WTC11 (cell line): ENCODE measurements at regions not wholly inside any gene's neighbourhood (a gene's known extent, or its start where the extent isn't known, plus 50 kb on each side); places are given as distances from the start of the nearest gene placed in this dataset.

ENCODE experiments used
- ATAC-seq: fragments of 200-7000 bp; cut with Tn5 transposase; 2 replicates; pipeline ENCODE4 v1.10.0; 2021; ENCODE audit warnings: mild to moderate bottlenecking, moderate library complexity
- CTCF ChIA-PET: fragments of 300-600 bp; sonication (Branson Sonifier 250); formaldehyde crosslinking; loops from one replicate; lab custom pipeline; 2021; ENCODE audit warnings: antibody characterized with exemption; lab: Charles Lee
- POLR2A ChIA-PET: fragments of 350-600 bp; sonication (Branson Sonifier 250); formaldehyde crosslinking; loops from one replicate; lab custom pipeline; 2021; ENCODE audit warnings: antibody characterized with exemption; lab: Charles Lee
- DNase-seq: peaks from one replicate; pipeline ENCODE4 v3.0.0; 2021; ENCODE audit warnings: low spot score
- H3K27ac Mint-ChIP-seq: 2 replicates; pipeline ENCODE4 v1.8.0; 2021; ENCODE audit warnings: mixed read lengths
- H3K27me3 Mint-ChIP-seq: 2 replicates; pipeline ENCODE4 v1.8.0; 2021; ENCODE audit warnings: low read depth, mild to moderate bottlenecking, moderate library complexity, mixed read lengths
- H3K36me3 Mint-ChIP-seq: 2 replicates; pipeline ENCODE4 v1.8.0; 2021; ENCODE audit warnings: mixed read lengths
- H3K4me1 Mint-ChIP-seq: 2 replicates; pipeline ENCODE4 v1.8.0; 2022; ENCODE audit warnings: mixed read lengths
- H3K4me3 Mint-ChIP-seq: 2 replicates; pipeline ENCODE4 v1.8.0; 2021; ENCODE audit warnings: mild to moderate bottlenecking, moderate library complexity, mixed read lengths
- H3K9me3 Mint-ChIP-seq: 2 replicates; pipeline ENCODE4 v1.8.0; 2021; ENCODE audit warnings: mixed read lengths
- E2F1 ChIP-seq: sonication (generic); formaldehyde crosslinking; IDR thresholded peaks from 2 replicates; pipeline ENCODE4 v1.8.0; 2022; ENCODE audit warnings: mild to moderate bottlenecking, missing genetic modification reagents
- ERG ChIP-seq: fragments of 250-450 bp; sonication (Bioruptor Pico); IDR thresholded peaks from 2 replicates; pipeline ENCODE4 v1.8.0; 2021; ENCODE audit warnings: mild to moderate bottlenecking
- ESRRA ChIP-seq: sonication (generic); formaldehyde crosslinking; IDR thresholded peaks from 2 replicates; pipeline ENCODE4 v1.8.1; 2022; ENCODE audit warnings: mild to moderate bottlenecking, missing genetic modification reagents, borderline replicate concordance
- FOXK1 ChIP-seq: sonication (generic); formaldehyde crosslinking; IDR thresholded peaks from 2 replicates; pipeline ENCODE4 v1.8.0; 2022; ENCODE audit warnings: mild to moderate bottlenecking, moderate library complexity, missing genetic modification reagents
- IRF2 ChIP-seq: sonication (generic); formaldehyde crosslinking; IDR thresholded peaks from 2 replicates; pipeline ENCODE4 v1.8.0; 2022; ENCODE audit warnings: low read depth, missing genetic modification reagents, borderline replicate concordance
- KAT7 ChIP-seq: sonication (generic); formaldehyde crosslinking; IDR thresholded peaks from 2 replicates; pipeline ENCODE4 v1.8.1; 2023; ENCODE audit warnings: missing genetic modification reagents, mild to moderate bottlenecking, borderline replicate concordance
- NFATC4 ChIP-seq: fragments of 250-450 bp; sonication (Bioruptor Pico); IDR thresholded peaks from 2 replicates; pipeline ENCODE4 v1.9.0; 2021; ENCODE audit warnings: mild to moderate bottlenecking
- NFYB ChIP-seq: sonication (generic); formaldehyde crosslinking; conservative IDR thresholded peaks from 2 replicates; pipeline ENCODE4 v1.8.0; 2022; ENCODE audit warnings: low read depth, missing genetic modification reagents
- NR3C1 ChIP-seq: sonication (generic); formaldehyde crosslinking; conservative IDR thresholded peaks from 2 replicates; pipeline ENCODE4 v1.8.1; 2023; ENCODE audit warnings: low read depth, mild to moderate bottlenecking, missing genetic modification reagents
- PRRX2 ChIP-seq: fragments of 250-450 bp; sonication (Bioruptor Pico); IDR thresholded peaks from 2 replicates; pipeline ENCODE4 v1.8.0; 2021; ENCODE audit warnings: mild to moderate bottlenecking
- SMAD3 ChIP-seq: sonication (generic); formaldehyde crosslinking; IDR thresholded peaks from 2 replicates; pipeline ENCODE4 v1.8.0; 2022; ENCODE audit warnings: missing genetic modification reagents, mild to moderate bottlenecking, borderline replicate concordance
- SP1 ChIP-seq: sonication (generic); formaldehyde crosslinking; conservative IDR thresholded peaks from 2 replicates; pipeline ENCODE4 v1.8.1; 2022; ENCODE audit warnings: missing genetic modification reagents
- TEAD4 ChIP-seq: sonication (generic); formaldehyde crosslinking; IDR thresholded peaks from 2 replicates; pipeline ENCODE4 v1.8.0; 2022; ENCODE audit warnings: mild to moderate bottlenecking, missing genetic modification reagents
- ZNF281 ChIP-seq: sonication (generic); formaldehyde crosslinking; IDR thresholded peaks from 2 replicates; pipeline ENCODE4 v1.8.0; 2023; ENCODE audit warnings: mild to moderate bottlenecking, missing genetic modification reagents
- ZNF396 ChIP-seq: fragments of 250-450 bp; sonication (Bioruptor Pico); IDR thresholded peaks from 2 replicates; pipeline ENCODE4 v1.8.0; 2021; ENCODE audit warnings: mild to moderate bottlenecking, moderate library complexity, borderline replicate concordance
- TF ChIP-seq, protein P1 (sequence below): sonication (generic); formaldehyde crosslinking; IDR thresholded peaks from 2 replicates; pipeline ENCODE4 v1.8.1; 2023; ENCODE audit warnings: mild to moderate bottlenecking, missing genetic modification reagents, moderate library complexity
- TF ChIP-seq, protein P2 (sequence below): fragments of 250-450 bp; sonication (Bioruptor Pico); IDR thresholded peaks from 2 replicates; pipeline ENCODE4 v1.9.0; 2021; ENCODE audit warnings: mild to moderate bottlenecking, borderline replicate concordance
- TF ChIP-seq, protein P3 (sequence below): sonication (generic); formaldehyde crosslinking; IDR thresholded peaks from 2 replicates; pipeline ENCODE4 v1.8.1; 2023; ENCODE audit warnings: mild to moderate bottlenecking, moderate library complexity, missing genetic modification reagents

- H3K27me3 Mint-ChIP-seq, result no peaks in the 10 kb centered on the region
- H3K9me3 Mint-ChIP-seq, result no peaks in the 10 kb centered on the region
- no peak overlapping the region for H3K27ac Mint-ChIP-seq
- TF ChIP-seq NFYB (CRISPR knock-in tag), result no peak
- TF ChIP-seq SP1 (CRISPR knock-in tag), result no peak
- no peak for TF ChIP-seq SMAD3 (CRISPR knock-in tag)
- no peak for TF ChIP-seq KAT7
- TF ChIP-seq FOXK1 (CRISPR knock-in tag), result no peak
- no peak for TF ChIP-seq TEAD4 (CRISPR knock-in tag)
- TF ChIP-seq, protein P1, sequence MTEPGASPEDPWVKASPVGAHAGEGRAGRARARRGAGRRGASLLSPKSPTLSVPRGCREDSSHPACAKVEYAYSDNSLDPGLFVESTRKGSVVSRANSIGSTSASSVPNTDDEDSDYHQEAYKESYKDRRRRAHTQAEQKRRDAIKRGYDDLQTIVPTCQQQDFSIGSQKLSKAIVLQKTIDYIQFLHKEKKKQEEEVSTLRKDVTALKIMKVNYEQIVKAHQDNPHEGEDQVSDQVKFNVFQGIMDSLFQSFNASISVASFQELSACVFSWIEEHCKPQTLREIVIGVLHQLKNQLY, result no peak
- TF ChIP-seq, protein P2, sequence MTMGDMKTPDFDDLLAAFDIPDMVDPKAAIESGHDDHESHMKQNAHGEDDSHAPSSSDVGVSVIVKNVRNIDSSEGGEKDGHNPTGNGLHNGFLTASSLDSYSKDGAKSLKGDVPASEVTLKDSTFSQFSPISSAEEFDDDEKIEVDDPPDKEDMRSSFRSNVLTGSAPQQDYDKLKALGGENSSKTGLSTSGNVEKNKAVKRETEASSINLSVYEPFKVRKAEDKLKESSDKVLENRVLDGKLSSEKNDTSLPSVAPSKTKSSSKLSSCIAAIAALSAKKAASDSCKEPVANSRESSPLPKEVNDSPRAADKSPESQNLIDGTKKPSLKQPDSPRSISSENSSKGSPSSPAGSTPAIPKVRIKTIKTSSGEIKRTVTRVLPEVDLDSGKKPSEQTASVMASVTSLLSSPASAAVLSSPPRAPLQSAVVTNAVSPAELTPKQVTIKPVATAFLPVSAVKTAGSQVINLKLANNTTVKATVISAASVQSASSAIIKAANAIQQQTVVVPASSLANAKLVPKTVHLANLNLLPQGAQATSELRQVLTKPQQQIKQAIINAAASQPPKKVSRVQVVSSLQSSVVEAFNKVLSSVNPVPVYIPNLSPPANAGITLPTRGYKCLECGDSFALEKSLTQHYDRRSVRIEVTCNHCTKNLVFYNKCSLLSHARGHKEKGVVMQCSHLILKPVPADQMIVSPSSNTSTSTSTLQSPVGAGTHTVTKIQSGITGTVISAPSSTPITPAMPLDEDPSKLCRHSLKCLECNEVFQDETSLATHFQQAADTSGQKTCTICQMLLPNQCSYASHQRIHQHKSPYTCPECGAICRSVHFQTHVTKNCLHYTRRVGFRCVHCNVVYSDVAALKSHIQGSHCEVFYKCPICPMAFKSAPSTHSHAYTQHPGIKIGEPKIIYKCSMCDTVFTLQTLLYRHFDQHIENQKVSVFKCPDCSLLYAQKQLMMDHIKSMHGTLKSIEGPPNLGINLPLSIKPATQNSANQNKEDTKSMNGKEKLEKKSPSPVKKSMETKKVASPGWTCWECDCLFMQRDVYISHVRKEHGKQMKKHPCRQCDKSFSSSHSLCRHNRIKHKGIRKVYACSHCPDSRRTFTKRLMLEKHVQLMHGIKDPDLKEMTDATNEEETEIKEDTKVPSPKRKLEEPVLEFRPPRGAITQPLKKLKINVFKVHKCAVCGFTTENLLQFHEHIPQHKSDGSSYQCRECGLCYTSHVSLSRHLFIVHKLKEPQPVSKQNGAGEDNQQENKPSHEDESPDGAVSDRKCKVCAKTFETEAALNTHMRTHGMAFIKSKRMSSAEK (CRISPR knock-in tag), result no peak
- no peak for TF ChIP-seq ESRRA (CRISPR knock-in tag)
- TF ChIP-seq NFATC4 (CRISPR knock-in tag), result no peak
- TF ChIP-seq, protein P3, sequence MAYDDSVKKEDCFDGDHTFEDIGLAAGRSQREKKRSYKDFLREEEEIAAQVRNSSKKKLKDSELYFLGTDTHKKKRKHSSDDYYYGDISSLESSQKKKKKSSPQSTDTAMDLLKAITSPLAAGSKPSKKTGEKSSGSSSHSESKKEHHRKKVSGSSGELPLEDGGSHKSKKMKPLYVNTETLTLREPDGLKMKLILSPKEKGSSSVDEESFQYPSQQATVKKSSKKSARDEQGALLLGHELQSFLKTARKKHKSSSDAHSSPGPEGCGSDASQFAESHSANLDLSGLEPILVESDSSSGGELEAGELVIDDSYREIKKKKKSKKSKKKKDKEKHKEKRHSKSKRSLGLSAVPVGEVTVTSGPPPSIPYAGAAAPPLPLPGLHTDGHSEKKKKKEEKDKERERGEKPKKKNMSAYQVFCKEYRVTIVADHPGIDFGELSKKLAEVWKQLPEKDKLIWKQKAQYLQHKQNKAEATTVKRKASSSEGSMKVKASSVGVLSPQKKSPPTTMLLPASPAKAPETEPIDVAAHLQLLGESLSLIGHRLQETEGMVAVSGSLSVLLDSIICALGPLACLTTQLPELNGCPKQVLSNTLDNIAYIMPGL, result no peak
- no peak for TF ChIP-seq PRRX2 (CRISPR knock-in tag)
- TF ChIP-seq ZNF281 (CRISPR knock-in tag), result no peak
- TF ChIP-seq ZNF396 (CRISPR knock-in tag), result no peak
- no peak for TF ChIP-seq IRF2 (CRISPR knock-in tag)
- TF ChIP-seq E2F1, result no peak
- no peak for TF ChIP-seq NR3C1
- no peak for TF ChIP-seq ERG (CRISPR knock-in tag)
- no peak overlapping the region for H3K4me3 Mint-ChIP-seq
- no peaks in the 10 kb centered on the region for H3K36me3 Mint-ChIP-seq
- H3K4me1 Mint-ChIP-seq, result no peaks in the 10 kb centered on the region
- ATAC-seq (no peak), DNase-seq (no peak)
- POLR2A ChIA-PET, result no interaction called here
- CTCF ChIA-PET, result no interaction called here
Measured at GRCh38 chr3:147672035-147672434, 262.9 kb downstream of the ZIC1 start.
